GM18951 (cell line): ENCODE measurements at regions not wholly inside any gene's neighbourhood (a gene's known extent, or its start where the extent isn't known, plus 50 kb on each side); places are given as distances from the start of the nearest gene placed in this dataset.

Experiments
- POLR2A ChIP-seq: IDR thresholded peaks from 4 replicates; pipeline ENCODE4 v1.6.1; 2011; ENCODE audit warnings: mild to moderate bottlenecking; ENCODE audit not compliant: insufficient read length, insufficient read depth; ENCODE audit errors: extremely low read depth
- in situ Hi-C: fragments of 300-500 bp; cut with MboI; formaldehyde crosslinking; loops from one replicate; pipeline ENCODE4 v1.12.0; 2022; ENCODE audit warnings: low sequenced_read_pairs, mixed read lengths, inconsistent platforms; ENCODE audit not compliant: unreplicated experiment

DNA sequence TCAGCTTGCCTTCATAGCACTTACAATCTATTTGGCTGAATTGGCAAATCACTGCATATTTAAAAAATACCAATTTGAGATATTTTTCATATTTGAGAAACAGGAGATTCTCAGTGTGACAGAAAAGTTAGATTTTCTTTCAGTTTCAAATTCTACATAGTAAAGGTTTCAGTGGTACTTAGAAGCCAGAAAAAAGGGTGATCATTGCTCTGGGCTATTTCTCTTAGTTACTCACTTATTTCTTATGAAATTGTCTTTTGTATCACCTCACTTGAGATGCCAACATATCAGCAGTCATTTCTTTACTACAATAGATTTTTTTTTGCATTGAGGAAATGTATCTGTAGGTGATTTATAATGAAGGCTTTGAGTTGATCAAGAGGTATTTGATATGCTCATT, 478.2 kb downstream of the GATA3 start:
- in situ Hi-C loops, result no loop called here
- no peak for TF ChIP-seq POLR2A

DNA sequence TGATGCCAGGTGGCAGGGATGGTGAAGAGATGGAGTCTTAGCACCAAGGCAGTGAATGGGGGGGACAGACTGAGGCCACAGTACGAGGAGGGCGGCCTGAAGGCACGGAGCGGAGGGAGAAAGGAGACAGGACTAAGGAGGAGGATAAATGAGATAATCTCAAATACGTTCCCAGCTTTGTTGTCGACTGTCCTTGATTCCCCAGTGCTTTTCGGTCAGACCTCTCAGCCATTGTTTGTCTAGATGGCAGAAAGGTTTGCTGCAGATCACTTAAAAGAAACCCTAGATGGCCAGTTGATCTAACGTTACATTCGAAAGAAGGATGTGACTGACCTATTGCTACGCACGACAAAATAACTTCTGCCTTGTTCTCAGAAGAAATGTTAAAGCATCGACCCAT, 479.0 kb downstream of the GATA3 start:
- TF ChIP-seq POLR2A, result no peak
- in situ Hi-C loops, result no loop called here

- in situ Hi-C loops, result no loop called here
- TF ChIP-seq POLR2A, result no peak
Observed at GRCh38 chr10:8534096-8534495, 479.6 kb downstream of the GATA3 start.

GRCh38 chr10:8534891-8535290, 480.4 kb downstream of the GATA3 start:
- TF ChIP-seq POLR2A, result no peak
- in situ Hi-C loops, result no loop called here

- in situ Hi-C loops, result no loop called here
- TF ChIP-seq POLR2A, result no peak
Observed at GRCh38 chr10:8539056-8539455, 484.6 kb downstream of the GATA3 start.

GRCh38 chr10:8543361-8544056, 489.0 kb downstream of the GATA3 start:
- in situ Hi-C loops, result no loop called here

GRCh38 chr10:8544057-8544380, 489.5 kb downstream of the GATA3 start:
- in situ Hi-C loops, result no loop called here

More at GRCh38 chr10:8543361-8544056, 489.0 kb downstream of the GATA3 start:
- no peak for TF ChIP-seq POLR2A

DNA sequence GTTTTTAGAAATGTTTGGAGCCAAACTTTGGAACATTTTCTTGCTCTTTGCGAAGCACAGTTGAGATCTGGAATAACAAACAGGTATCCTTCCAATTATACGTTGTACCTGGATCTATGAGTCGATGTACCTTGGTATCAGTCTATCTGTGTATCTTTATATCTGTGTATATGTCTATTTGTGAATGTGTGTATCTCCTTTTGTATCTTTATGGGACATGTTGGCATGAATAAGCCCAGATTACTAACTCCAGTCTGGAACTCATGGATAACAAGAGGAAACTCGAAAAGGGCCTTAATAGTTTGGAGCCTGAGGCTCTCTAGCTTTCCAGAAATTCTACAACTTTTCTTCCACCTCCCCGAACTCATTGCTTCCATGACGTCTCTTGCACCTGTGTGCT, 490.0 kb downstream of the GATA3 start:
- TF ChIP-seq POLR2A, result no peak
- in situ Hi-C loops, result no loop called here

More at GRCh38 chr10:8544057-8544380, 489.5 kb downstream of the GATA3 start:
- TF ChIP-seq POLR2A, result no peak

DNA sequence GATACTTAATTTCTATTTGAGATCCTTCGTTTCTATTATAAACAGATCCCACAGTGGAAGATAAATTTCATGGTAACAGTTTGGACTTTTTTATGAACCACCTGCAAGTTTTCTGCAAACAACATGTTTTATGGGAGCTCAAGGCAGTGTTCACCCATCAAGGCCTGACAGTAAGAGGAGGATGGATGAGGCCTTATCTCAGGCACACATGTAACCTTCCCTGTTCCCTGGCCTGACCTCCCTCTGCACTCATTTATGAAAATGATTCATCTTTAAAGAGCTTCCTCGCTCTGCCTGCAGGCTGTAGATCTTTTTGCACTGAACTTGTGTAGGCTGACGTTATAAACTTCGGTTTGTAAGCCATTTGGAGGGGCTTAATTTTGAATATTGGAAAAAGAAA, 500.1 kb downstream of the GATA3 start:
- in situ Hi-C loops, result no loop called here
- TF ChIP-seq POLR2A, result no peak

DNA sequence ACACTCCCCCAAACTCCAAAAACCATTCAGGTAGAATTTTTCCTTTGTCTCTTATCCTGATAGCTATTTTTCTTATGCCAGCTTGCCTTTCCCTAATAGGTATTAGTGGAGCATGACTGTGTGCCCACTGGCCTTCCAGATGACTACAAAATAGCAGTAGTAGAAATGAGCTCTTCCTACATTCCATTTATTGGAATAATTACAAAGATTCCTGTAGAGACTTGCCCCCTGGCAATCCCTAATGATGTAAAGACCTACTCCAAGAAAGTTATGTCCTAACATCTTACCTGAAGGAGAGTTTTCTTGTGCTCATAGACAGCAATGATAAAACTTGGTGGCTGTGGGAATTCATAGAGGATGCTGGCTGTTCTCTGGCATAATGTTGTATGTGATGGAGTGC, 501.8 kb downstream of the GATA3 start:
- in situ Hi-C loops, result no loop called here
- TF ChIP-seq POLR2A, result no peak

DNA sequence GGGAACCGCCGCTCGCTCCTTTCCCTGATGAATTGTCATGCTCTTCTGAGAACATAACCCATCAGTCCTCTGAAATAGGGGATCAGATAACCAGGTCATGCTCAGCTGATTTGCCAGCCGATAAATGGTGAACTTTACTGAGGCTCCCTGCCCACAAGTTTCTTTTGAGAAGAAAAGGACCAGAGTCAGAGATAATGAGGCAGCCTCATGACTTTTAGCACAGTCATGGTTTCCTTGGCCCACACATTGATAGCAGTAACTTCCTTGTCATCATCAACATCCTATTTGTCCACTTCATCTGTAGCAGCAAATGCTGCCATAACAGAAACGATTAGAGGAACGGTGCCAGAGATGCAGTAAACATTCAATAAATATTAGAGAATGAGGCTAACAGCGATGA, 509.0 kb downstream of the GATA3 start:
- in situ Hi-C loops, result no loop called here
- TF ChIP-seq POLR2A, result no peak

DNA sequence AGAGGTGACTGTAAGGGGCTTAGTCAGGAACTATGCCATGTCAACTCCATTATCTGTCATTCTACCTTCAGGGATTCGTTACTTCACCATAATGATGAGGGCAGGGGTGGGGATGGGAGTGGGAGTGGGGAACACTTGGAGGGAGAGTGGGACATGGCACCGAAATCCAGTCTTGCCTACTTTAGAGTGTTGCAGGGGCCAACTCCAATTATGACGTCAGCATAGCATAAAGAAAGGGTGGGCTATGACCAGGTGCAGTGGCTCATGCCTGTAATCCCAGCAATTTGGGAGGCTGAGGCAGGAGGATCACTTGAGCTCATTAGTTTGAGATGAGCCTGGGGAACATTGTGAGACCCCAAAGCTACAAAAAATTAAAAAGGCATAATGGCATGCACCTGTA, 512.2 kb downstream of the GATA3 start:
- in situ Hi-C loops, result no loop called here
- no peak for TF ChIP-seq POLR2A

DNA sequence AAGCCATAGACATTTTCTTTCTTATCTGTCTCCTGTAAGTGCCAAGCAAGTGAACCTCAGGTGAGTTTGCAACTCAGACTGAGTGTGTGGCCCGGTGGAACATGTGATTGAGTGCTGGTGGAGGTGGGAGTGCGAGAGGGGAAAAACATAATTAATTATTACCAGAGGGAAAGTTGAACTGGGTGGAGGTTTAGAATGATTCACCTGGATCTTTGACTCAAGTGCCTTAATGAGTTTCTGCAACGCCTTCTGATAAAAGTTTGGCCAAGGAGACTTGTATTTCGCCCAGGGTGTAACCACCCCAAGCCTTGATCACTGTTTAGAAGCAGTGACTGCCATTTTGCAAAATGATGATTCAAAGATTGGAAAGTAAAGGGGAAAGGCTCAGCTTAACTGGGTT, 513.9 kb downstream of the GATA3 start:
- in situ Hi-C loops, result no loop called here
- no peak for TF ChIP-seq POLR2A

- in situ Hi-C loops, result no loop called here
- no peak for TF ChIP-seq POLR2A
Observed at GRCh38 chr10:8575620-8576019, 521.1 kb downstream of the GATA3 start.

- no peak for TF ChIP-seq POLR2A
- in situ Hi-C loops, result no loop called here
Observed at GRCh38 chr10:8576281-8576680, 521.8 kb downstream of the GATA3 start.
